ENCODE measurements at regions not wholly inside any gene's neighbourhood (a gene's known extent, or its start where the extent isn't known, plus 50 kb on each side); places are given as distances from the start of the nearest gene placed in this dataset.
"Not testable (repeated sequence)": the region's sequence is repeated elsewhere in the genome, so short reads cannot be mapped to it uniquely, and the experiment has no call there.

GRCh38 chr6:6987749-6988148, 120.0 kb upstream of the RREB1 start:
- DNase-seq, result no peak

GRCh38 chr6:6990059-6990458, 117.7 kb upstream of the RREB1 start:
- DNase-seq, result not testable (repeated sequence)

GRCh38 chr6:6993503-6994237, 114.1 kb upstream of the RREB1 start:
- DNase-seq, result no peak

- no peak for DNase-seq
Observed at GRCh38 chr6:6994796-6995195, 113.0 kb upstream of the RREB1 start.

- no peak for DNase-seq
Observed at GRCh38 chr6:6995328-6995727, 112.4 kb upstream of the RREB1 start.

- no peak for DNase-seq
Observed at GRCh38 chr6:6996124-6996523, 111.6 kb upstream of the RREB1 start.

- no peak for DNase-seq
Observed at GRCh38 chr6:6997263-6998193, 110.2 kb upstream of the RREB1 start.

- no peak for DNase-seq
Observed at GRCh38 chr6:6998194-6998569, 109.6 kb upstream of the RREB1 start.

GRCh38 chr6:7000825-7001777, 106.7 kb upstream of the RREB1 start:
- DNase-seq, result no peak

- DNase-seq, result no peak
Observed at GRCh38 chr6:7003041-7003440, 104.7 kb upstream of the RREB1 start.

- no peak for DNase-seq
Observed at GRCh38 chr6:7004581-7005297, 103.0 kb upstream of the RREB1 start.

GRCh38 chr6:7006515-7007191, 101.1 kb upstream of the RREB1 start:
- no peak for DNase-seq

GRCh38 chr6:7008451-7008988, 99.2 kb upstream of the RREB1 start:
- no peak for DNase-seq

GRCh38 chr6:7016226-7016625, 91.5 kb upstream of the RREB1 start:
- no peak for DNase-seq

GRCh38 chr6:7021301-7021700, 86.5 kb upstream of the RREB1 start:
- DNase-seq, result no peak

GRCh38 chr6:7025861-7026260, 81.9 kb upstream of the RREB1 start:
- DNase-seq, result no peak

GRCh38 chr6:7028963-7029362, 78.8 kb upstream of the RREB1 start:
- not testable (repeated sequence) for DNase-seq

- DNase-seq, result not testable (repeated sequence)
Observed at GRCh38 chr6:7030968-7031367, 76.8 kb upstream of the RREB1 start.

GRCh38 chr6:7033202-7033601, 74.6 kb upstream of the RREB1 start:
- DNase-seq, result no peak

GRCh38 chr6:7034055-7034454, 73.7 kb upstream of the RREB1 start:
- DNase-seq, result no peak

GRCh38 chr6:7035837-7036249, 71.9 kb upstream of the RREB1 start:
- no peak for DNase-seq
